Mesenchymal stem cell (in vitro differentiated cells and primary cell): ENCODE measurements at regions not wholly inside any gene's neighbourhood (a gene's known extent, or its start where the extent isn't known, plus 50 kb on each side); places are given as distances from the start of the nearest gene placed in this dataset.

Experiments
- DNase-seq: peaks from one replicate; pipeline ENCODE4 v3.0.0-alpha.2; 2013
- H2AFZ ChIP-seq: one replicate; pipeline ENCODE4 v1.6.1; 2013; ENCODE audit warnings: low read depth, mild to moderate bottlenecking, control low read depth, inconsistent platforms, low read length, moderate library complexity
- H2AK5ac ChIP-seq: 2 replicates; pipeline ENCODE4 v1.6.1; 2013; ENCODE audit warnings: low read length, moderate library complexity, mild to moderate bottlenecking, inconsistent platforms; ENCODE audit not compliant: severe bottlenecking
- H2BK120ac ChIP-seq: one replicate; pipeline ENCODE4 v1.6.1; 2013; ENCODE audit warnings: low read depth, mild to moderate bottlenecking, inconsistent platforms, low read length, moderate library complexity
- H2BK12ac ChIP-seq, 2 experiments: one replicate each; pipeline ENCODE4 v1.6.1; 2013; ENCODE audit warnings: inconsistent platforms in 2 of 2, low read length in 2 of 2, mild to moderate bottlenecking in 2 of 2, moderate library complexity in 2 of 2, control low read depth in 1 of 2
- H2BK15ac ChIP-seq: one replicate; pipeline ENCODE4 v1.6.1; 2013; ENCODE audit warnings: mild to moderate bottlenecking, low read depth, inconsistent platforms; ENCODE audit not compliant: poor library complexity, severe bottlenecking
- H2BK5ac ChIP-seq: 2 replicates; pipeline ENCODE4 v1.6.1; 2013; ENCODE audit warnings: low read depth, mild to moderate bottlenecking, low read length, control low read depth, inconsistent platforms; ENCODE audit not compliant: poor library complexity, severe bottlenecking
- H3K14ac ChIP-seq, 2 experiments: one replicate each; pipeline ENCODE4 v1.6.1; 2013; ENCODE audit warnings: inconsistent platforms in 2 of 2, low read length in 2 of 2, control low read depth in 1 of 2, mild to moderate bottlenecking in 1 of 2, moderate library complexity in 1 of 2
- H3K18ac ChIP-seq, 2 experiments: one replicate each; pipeline ENCODE4 v1.6.1; 2013; ENCODE audit warnings: inconsistent platforms in 2 of 2, low read length in 2 of 2, control low read depth in 1 of 2, low read depth in 1 of 2, mild to moderate bottlenecking in 1 of 2
- H3K23ac ChIP-seq, 2 experiments: one replicate each; pipeline ENCODE4 v1.6.1; 2013; ENCODE audit warnings: inconsistent platforms in 2 of 2, low read length in 2 of 2, mild to moderate bottlenecking in 2 of 2, moderate library complexity in 2 of 2, control low read depth in 1 of 2
- H3K27ac ChIP-seq: 2 replicates; pipeline ENCODE4 v1.5.1; 2013; ENCODE audit warnings: mild to moderate bottlenecking, moderate library complexity, low read length, control low read depth, inconsistent platforms; ENCODE audit not compliant: poor library complexity, severe bottlenecking
- H3K27me3 ChIP-seq, 2 experiments: 2 replicates each; pipeline versions ENCODE4 v1.6.1 to v1.7.0; 2013; ENCODE audit warnings: low read length in 2 of 2, mild to moderate bottlenecking in 2 of 2, moderate library complexity in 2 of 2, control low read depth in 1 of 2, inconsistent platforms in 1 of 2; ENCODE audit not compliant: control insufficient read depth in 1 of 2, insufficient read depth in 1 of 2
- H3K36me3 ChIP-seq, 2 experiments: 2 replicates each; pipeline versions ENCODE4 v1.6.1 to v1.7.0; 2013; ENCODE audit warnings: low read length in 2 of 2, control low read depth in 1 of 2, inconsistent platforms in 1 of 2, low read depth in 1 of 2, mild to moderate bottlenecking in 1 of 2; ENCODE audit not compliant: insufficient read depth in 2 of 2, control insufficient read depth in 1 of 2
- H3K4ac ChIP-seq, 2 experiments: one replicate each; pipeline ENCODE4 v1.6.1; 2013; ENCODE audit warnings: inconsistent platforms in 2 of 2, low read length in 2 of 2, mild to moderate bottlenecking in 2 of 2, moderate library complexity in 2 of 2, control low read depth in 1 of 2, low read depth in 1 of 2
- H3K4me1 ChIP-seq: 2 replicates; pipeline ENCODE4 v1.6.1; 2013; ENCODE audit warnings: low read depth, low read length, control low read depth; ENCODE audit not compliant: control insufficient read depth, insufficient read depth
- H3K4me2 ChIP-seq: 2 replicates; pipeline ENCODE4 v1.6.1; 2013; ENCODE audit warnings: low read length, mild to moderate bottlenecking, inconsistent platforms; ENCODE audit not compliant: poor library complexity, severe bottlenecking
- H3K4me3 ChIP-seq, 2 experiments: 2 replicates each; pipeline versions ENCODE4 v1.5.1 to v1.7.0; 2013; ENCODE audit warnings: low read length in 2 of 2, mild to moderate bottlenecking in 2 of 2, control low read depth in 1 of 2, low read depth in 1 of 2; ENCODE audit not compliant: insufficient read depth in 1 of 2
- H3K79me1 ChIP-seq: replicated peaks from 2 replicates; pipeline ENCODE4 v1.6.1; 2013; ENCODE audit warnings: mild to moderate bottlenecking, control low read depth, low read length, inconsistent platforms; ENCODE audit not compliant: poor library complexity, severe bottlenecking
- H3K9ac ChIP-seq: 2 replicates; pipeline ENCODE4 v1.7.0; 2013; ENCODE audit warnings: mild to moderate bottlenecking, low read length, moderate library complexity
- H3K9me3 ChIP-seq: 2 replicates; pipeline ENCODE4 v1.7.0; 2013; ENCODE audit warnings: mild to moderate bottlenecking, low read length; ENCODE audit not compliant: control insufficient read depth
- H4K8ac ChIP-seq: one replicate; pipeline ENCODE4 v1.6.1; 2013; ENCODE audit warnings: inconsistent platforms, mild to moderate bottlenecking, low read length, moderate library complexity
- H4K91ac ChIP-seq: one replicate; pipeline ENCODE4 v1.6.1; 2013; ENCODE audit warnings: mild to moderate bottlenecking, low read length, inconsistent platforms
- WGBS: methylation state at CpG from one replicate; pipeline ENCODE4 v1.1.7; 2013; ENCODE audit warnings: mixed read lengths; 5-methylcytosine and 5-hydroxymethylcytosine counted together

DNA sequence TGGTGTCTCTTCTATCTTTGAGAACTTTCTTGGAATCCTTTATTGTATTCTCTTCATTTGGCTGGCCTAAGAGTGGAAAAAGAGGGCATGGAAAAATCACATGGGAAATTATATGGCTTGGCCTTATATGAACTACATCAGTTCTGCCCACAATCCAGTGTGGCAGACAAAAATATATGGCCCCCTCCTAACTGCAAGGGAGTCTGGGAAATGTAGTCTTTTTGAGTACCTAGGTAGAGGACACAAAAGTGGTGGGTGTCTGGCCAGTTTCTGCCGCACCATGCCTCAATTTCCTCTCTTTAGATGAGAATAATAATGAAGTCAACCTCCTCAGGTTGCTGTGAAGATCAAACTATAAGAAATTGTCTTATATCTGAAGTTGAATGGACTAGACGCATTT lies 109.3 kb downstream of the SCP2D1 start:
- Histone ChIP-seq H2BK120ac (no peak overlapping the region), H3K27me3 (no peaks in the 10 kb centered on the region), H2BK15ac (no peak overlapping the region), H3K79me1 (no peaks in the 10 kb centered on the region), H4K91ac (no peak overlapping the region), H3K27ac (no peak overlapping the region), H2BK12ac (no peak overlapping the region), H3K36me3 (no peaks in the 10 kb centered on the region), H3K4ac (no peak overlapping the region), H3K9me3 (no peaks in the 10 kb centered on the region), H3K9ac (no peak overlapping the region), H3K14ac (no peak overlapping the region), H3K4me1 (no peaks in the 10 kb centered on the region), H3K18ac (no peak overlapping the region), H2AK5ac (no peak overlapping the region), H4K8ac (no peak overlapping the region), H3K4me2 (no peak overlapping the region), H2AFZ (no peak overlapping the region), H2BK5ac (no peak overlapping the region), H3K23ac (no peak overlapping the region), H3K4me3 (no peak overlapping the region)
- WGBS, result 58% methylated on average over 1 of the region's 2 CpGs
- no peak for DNase-seq

DNA sequence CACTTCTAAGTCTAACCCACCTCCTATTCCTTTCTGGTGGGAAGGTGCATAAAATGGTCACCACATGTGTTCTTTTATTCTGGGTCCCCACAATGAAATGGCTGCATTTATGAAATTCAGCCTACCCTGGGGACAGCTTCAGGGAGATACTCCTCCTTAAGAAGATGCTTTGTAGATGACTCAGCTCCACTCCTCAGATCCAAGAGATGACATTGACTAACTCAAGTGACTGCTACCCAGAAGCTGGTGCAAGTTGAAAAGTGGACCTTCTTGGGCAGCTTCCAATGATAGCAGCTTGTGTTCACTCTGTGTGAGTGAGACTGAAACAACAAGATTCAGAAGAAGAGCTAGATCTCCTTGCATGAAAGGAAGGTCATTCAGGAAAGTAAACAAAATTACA lies 113.4 kb downstream of the SCP2D1 start:
- H3K79me1 ChIP-seq, result no peaks in the 10 kb centered on the region

DNA sequence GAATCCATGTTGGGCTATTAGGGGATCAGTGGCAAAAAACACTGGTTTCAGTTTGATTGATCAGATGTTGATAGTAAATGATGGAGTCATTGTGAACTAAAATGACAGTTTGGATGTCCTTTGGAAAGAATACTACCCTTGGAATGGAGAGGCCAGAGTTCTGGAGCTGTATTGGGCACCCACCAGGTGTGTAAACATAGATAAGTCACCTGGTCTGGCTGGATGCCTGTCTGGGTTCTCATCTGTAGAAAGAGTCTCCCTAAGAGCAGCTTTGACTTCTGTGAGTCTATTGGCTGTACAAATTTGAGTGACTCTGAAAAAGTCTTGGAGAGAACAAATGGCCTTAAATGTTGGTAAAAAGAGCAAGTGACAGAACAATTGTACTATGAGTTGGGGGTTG lies 115.0 kb downstream of the SCP2D1 start:
- Histone ChIP-seq H3K4me3 (no peak overlapping the region), H2BK120ac (no peak overlapping the region), H2BK5ac (no peak overlapping the region), H2BK12ac (no peak overlapping the region), H3K4me1 (no peaks in the 10 kb centered on the region), H2AK5ac (no peak overlapping the region), H2BK15ac (no peak overlapping the region), H3K4ac (no peak overlapping the region), H3K9ac (no peak overlapping the region), H3K27ac (no peak overlapping the region), H3K9me3 (no peaks in the 10 kb centered on the region), H3K36me3 (no peaks in the 10 kb centered on the region), H3K14ac (no peak overlapping the region), H3K18ac (no peak overlapping the region), H4K91ac (no peak overlapping the region), H2AFZ (no peak overlapping the region), H3K79me1 (no peaks in the 10 kb centered on the region), H3K4me2 (no peak overlapping the region), H3K23ac (no peak overlapping the region), H4K8ac (no peak overlapping the region), H3K27me3 (no peaks in the 10 kb centered on the region)
- no peak for DNase-seq

More for the DNA sequence above, 113.4 kb downstream of the SCP2D1 start:
- Histone ChIP-seq H2BK5ac (no peak overlapping the region), H3K4ac (no peak overlapping the region), H3K4me2 (no peak overlapping the region), H3K36me3 (no peaks in the 10 kb centered on the region), H3K14ac (no peak overlapping the region), H2AFZ (no peak overlapping the region), H3K23ac (no peak overlapping the region), H3K27ac (no peak overlapping the region), H3K18ac (no peak overlapping the region), H3K4me3 (no peak overlapping the region), H3K9ac (no peak overlapping the region), H3K9me3 (no peaks in the 10 kb centered on the region), H3K27me3 (no peaks in the 10 kb centered on the region), H2BK12ac (no peak overlapping the region), H4K91ac (no peak overlapping the region), H2BK120ac (no peak overlapping the region), H3K4me1 (no peaks in the 10 kb centered on the region), H2AK5ac (no peak overlapping the region), H4K8ac (no peak overlapping the region), H2BK15ac (no peak overlapping the region)
- DNase-seq, result no peak

DNA sequence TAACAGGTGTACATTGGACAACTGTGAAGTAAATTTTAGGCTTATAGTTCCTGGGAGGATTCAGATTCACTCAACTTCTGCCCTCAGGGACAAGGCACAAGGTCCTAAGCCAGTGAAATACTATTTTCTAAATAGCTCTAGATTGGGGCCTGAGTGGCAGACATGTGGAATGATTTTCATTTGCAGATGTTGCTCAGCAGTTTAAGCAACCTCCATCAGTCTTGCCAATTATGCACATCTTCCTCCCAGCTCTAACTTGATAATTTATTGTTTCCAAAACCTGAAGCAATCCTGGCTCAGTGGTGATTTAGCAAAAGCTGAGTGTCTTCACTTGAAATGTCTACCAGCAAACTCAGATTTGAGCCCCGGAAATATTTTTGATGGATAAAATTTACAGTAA lies 116.2 kb downstream of the SCP2D1 start:
- DNase-seq, result no peak

More for the DNA sequence above, 116.2 kb downstream of the SCP2D1 start:
- H2BK12ac ChIP-seq, result no peak overlapping the region
- no peak overlapping the region for H3K4me3 ChIP-seq
- H3K79me1 ChIP-seq, result no peaks in the 10 kb centered on the region
- no peak overlapping the region for H2BK15ac ChIP-seq
- H2AK5ac ChIP-seq, result no peak overlapping the region
- H3K9ac ChIP-seq, result no peak overlapping the region
- H3K4me2 ChIP-seq, result no peak overlapping the region
- no peak overlapping the region for H3K14ac ChIP-seq
- no peak overlapping the region for H2BK5ac ChIP-seq
- H3K36me3 ChIP-seq, result no peaks in the 10 kb centered on the region
- H4K8ac ChIP-seq, result no peak overlapping the region
- no peak overlapping the region for H2AFZ ChIP-seq
- no peak overlapping the region for H3K27ac ChIP-seq
- no peaks in the 10 kb centered on the region for H3K9me3 ChIP-seq
- no peak overlapping the region for H3K4ac ChIP-seq
- H2BK120ac ChIP-seq, result no peak overlapping the region
- H3K23ac ChIP-seq, result no peak overlapping the region
- no peak overlapping the region for H4K91ac ChIP-seq
- WGBS, result no CpG with 5 or more reads among the region's 1 CpG
- no peaks in the 10 kb centered on the region for H3K27me3 ChIP-seq
- no peaks in the 10 kb centered on the region for H3K4me1 ChIP-seq
- no peak overlapping the region for H3K18ac ChIP-seq
